HepG2 (cell line): ENCODE measurements at regions not wholly inside any gene's neighbourhood (a gene's known extent, or its start where the extent isn't known, plus 50 kb on each side); places are given as distances from the start of the nearest gene placed in this dataset.

ENCODE experiments used
- ATAC-seq: fragments of 200-7000 bp; cut with Tn5 transposase; 3 replicates; pipeline ENCODE4 v1.9.1; 2020; ENCODE audit warnings: mild to moderate bottlenecking, moderate library complexity
- BruUV-seq: library from RNA; stranded (reverse); fragments of 400-500 nt; replicated peaks from 2 replicates; lab custom pipeline; 2021; lab: Mats Ljungman, UMichigan
- CTCF ChIA-PET: fragments of 300-600 bp; formaldehyde crosslinking; extraction: SDS; loops from one replicate; lab custom pipeline; 2021; ENCODE audit warnings: low total read pairs, inconsistent platforms, low intra/inter-chr PET ratio; lab: Yijun Ruan, JAX
- POLR2A ChIA-PET: fragments of 350-600 bp; sonication (Branson Sonifier 250); formaldehyde crosslinking; loops from one replicate; lab custom pipeline; 2020; ENCODE audit warnings: antibody characterized with exemption, inconsistent platforms; lab: Yijun Ruan, JAX
- DNase-seq: peaks from one replicate; pipeline ENCODE4 v3.0.0-alpha.2; 2015; ENCODE audit warnings: low spot score
- FAIRE-seq: peaks from 3 replicates; lab custom pipeline; 2011; peaks lifted over from hg19 to GRCh38; lab: Jason Lieb, UNC
- H2AFZ ChIP-seq: one replicate; pipeline ENCODE4 v1.6.1; 2011; ENCODE audit warnings: low read length, inconsistent platforms
- H3K27ac ChIP-seq: fragments of 300-600 bp; 3 replicates; pipeline ENCODE4 v1.8.0; 2011; ENCODE audit warnings: mixed run types, mild to moderate bottlenecking, mixed read lengths, low read length, inconsistent platforms; ENCODE audit not compliant: insufficient read depth; ENCODE audit errors: extremely low read length
- H3K27me3 ChIP-seq, 2 experiments: fragments of 200-600 bp in 1 of 2; 2 replicates in 1 of 2; 3 replicates in 1 of 2; pipeline versions ENCODE4 v1.6.0 to v1.8.0; 2011; ENCODE audit warnings: low read length in 2 of 2, mild to moderate bottlenecking in 2 of 2, moderate library complexity in 2 of 2, inconsistent platforms in 1 of 2; ENCODE audit not compliant: insufficient read depth in 2 of 2, control insufficient read depth in 1 of 2
- H3K36me3 ChIP-seq, 2 experiments: fragments of 200-600 bp in 1 of 2; replicated peaks in 1 of 2; 2 replicates in 1 of 2; 3 replicates in 1 of 2; pipeline versions ENCODE4 v1.5.1 to v1.8.0; 2011; ENCODE audit warnings: low read length in 2 of 2, inconsistent platforms in 1 of 2; ENCODE audit not compliant: insufficient read depth in 2 of 2, control insufficient read depth in 1 of 2
- H3K4me1 ChIP-seq: 2 replicates; pipeline ENCODE4 v1.5.1; 2012; ENCODE audit warnings: low read length, inconsistent platforms; ENCODE audit not compliant: insufficient read depth
- H3K4me2 ChIP-seq: 2 replicates; pipeline ENCODE4 v1.6.0; 2011; ENCODE audit warnings: low read depth, low read length, inconsistent platforms
- H3K4me3 ChIP-seq, 3 experiments: fragments of 200-600 bp in 1 of 3; sonication (generic), shearing (Covaris generic) in 1 of 3; replicated peaks in 1 of 3; 2 replicates each; pipeline ENCODE4 v1.5.1; 2011 to 2016; ENCODE audit warnings: low read length in 3 of 3, inconsistent platforms in 2 of 3, low read depth in 2 of 3, mild to moderate bottlenecking in 2 of 3, control low read depth in 1 of 3, mixed read lengths in 1 of 3; ENCODE audit not compliant: insufficient read depth in 1 of 3
- H3K79me2 ChIP-seq: one replicate; pipeline ENCODE4 v1.6.1; 2011; ENCODE audit warnings: low read length, inconsistent platforms; ENCODE audit not compliant: insufficient read depth
- H3K9ac ChIP-seq: 2 replicates; pipeline ENCODE4 v1.6.0; 2011; ENCODE audit warnings: mild to moderate bottlenecking, low read depth, low read length, inconsistent platforms; ENCODE audit not compliant: insufficient read depth
- H3K9me3 ChIP-seq: 2 replicates; pipeline ENCODE4 v1.5.1; 2012; ENCODE audit warnings: mild to moderate bottlenecking, low read length
- H4K20me1 ChIP-seq: 2 replicates; pipeline ENCODE4 v1.6.0; 2011; ENCODE audit warnings: inconsistent platforms, mild to moderate bottlenecking, low read length, moderate library complexity; ENCODE audit not compliant: insufficient read depth
- AGO1 ChIP-seq: fragments of 200-400 bp; formaldehyde crosslinking; IDR thresholded peaks from 2 replicates; pipeline ENCODE4 v1.6.1; 2017; ENCODE audit warnings: mild to moderate bottlenecking, low read depth, low read length, moderate library complexity; ENCODE audit not compliant: poor library complexity, severe bottlenecking
- AHDC1 ChIP-seq: sonication (generic); formaldehyde crosslinking; IDR thresholded peaks from 2 replicates; pipeline ENCODE4 v1.5.1; 2020; ENCODE audit warnings: mild to moderate bottlenecking, missing genetic modification reagents, borderline replicate concordance
- CREB1 ChIP-seq, 2 experiments: fragments of 450-650 bp in 1 of 2; IDR thresholded peaks; 2 replicates each; pipeline ENCODE4 v1.6.1; 2016 to 2017; ENCODE audit warnings: control low read depth in 1 of 2, mild to moderate bottlenecking in 1 of 2, missing compliant biosample characterization in 1 of 2, missing genetic modification characterization in 1 of 2
- HMG20B ChIP-seq: conservative IDR thresholded peaks from 2 replicates; pipeline ENCODE4 v1.6.1; 2016; ENCODE audit warnings: missing genetic modification reagents, missing compliant biosample characterization
- KLF15 ChIP-seq: sonication (generic); formaldehyde crosslinking; IDR thresholded peaks from 2 replicates; pipeline ENCODE4 v1.8.1; 2023; ENCODE audit warnings: borderline replicate concordance, mild to moderate bottlenecking, inconsistent platforms, missing genetic modification reagents, mixed read lengths
- PTBP1 ChIP-seq: fragments of 200-400 bp; formaldehyde crosslinking; IDR thresholded peaks from 2 replicates; pipeline ENCODE4 v1.6.1; 2018; ENCODE audit warnings: low read length, low read depth; ENCODE audit not compliant: poor library complexity, severe bottlenecking
- TEAD3 ChIP-seq: optimal IDR thresholded peaks from 2 replicates; pipeline ENCODE3; 2016; ENCODE audit warnings: borderline replicate concordance
- TEF ChIP-seq: sonication (generic); formaldehyde crosslinking; IDR thresholded peaks from 2 replicates; pipeline ENCODE4 v1.5.0; 2020; ENCODE audit warnings: missing genetic modification reagents
- ZBTB8A ChIP-seq: sonication (generic); formaldehyde crosslinking; IDR thresholded peaks from 2 replicates; pipeline ENCODE4 v1.4.0; 2020; ENCODE audit warnings: mild to moderate bottlenecking, low read depth, missing genetic modification reagents, borderline replicate concordance
- ZNF264 ChIP-seq: sonication (generic); formaldehyde crosslinking; IDR thresholded peaks from 2 replicates; pipeline ENCODE4 v1.4.0; 2020; ENCODE audit warnings: missing genetic modification reagents
- WGBS: methylation state at CpG from one replicate; pipeline ENCODE4 v1.1.6; 2017; ENCODE audit warnings: low lambda C conversion rate; 5-methylcytosine and 5-hydroxymethylcytosine counted together
- in situ Hi-C: cut with HindIII; loops from 2 replicates; pipeline ENCODE4 v1.10.0; 2017; ENCODE audit warnings: low pct_unique_long_range_greater_than_20kb; ENCODE audit not compliant: extremely low pct_ligation_motif_present
- intact Hi-C: fragments of 100-400 bp; cut with micrococcal nuclease; formaldehyde crosslinking; loops from one replicate; pipeline ENCODE4 v1.10.0; 2022; ENCODE audit not compliant: unreplicated experiment

GRCh38 chr4:183576701-183577404 lies 72.0 kb downstream of the ING2 start:
- Histone ChIP-seq H3K9ac (no peak overlapping the region), H4K20me1 (no peaks in the 10 kb centered on the region), H3K4me3 (no peak overlapping the region), H2AFZ (no peak overlapping the region), H3K36me3 (no peaks in the 10 kb centered on the region), H3K4me1 (no peaks in the 10 kb centered on the region), H3K9me3 (no peaks in the 10 kb centered on the region), H3K27ac (no peak overlapping the region), H3K27me3 (0 out of 5 replicates have a peak, but pooled peaks cover 0 to 3% of the 10 kb centered on the region in 2 experiments), H3K79me2 (no peaks in the 10 kb centered on the region), H3K4me2 (no peak overlapping the region)
- TF ChIP-seq ZNF264 (CRISPR knock-in tag) (no peak), PTBP1 (no peak), AGO1 (no peak), CREB1 (IDR thresholded peaks at IDR 0.05) (peak; percentile 38; the same call in 1 of the 2 replicates), CREB1 (CRISPR knock-in tag; IDR thresholded peaks at IDR 0.05) (no peak)
- DNase-seq (no peak), ATAC-seq (no peak), FAIRE-seq (no peak)
- ChIA-PET POLR2A (no interaction called here), CTCF (no interaction called here)
- no TSS peak for BruUV-seq
- in situ Hi-C loops (no loop called here), intact Hi-C loops (no loop called here)
- WGBS = 51% methylated on average over 6 of the region's 6 CpGs

GRCh38 chr4:183580370-183580769 lies 75.5 kb downstream of the ING2 start:
- BruUV-seq = no TSS peak
- no peaks in the 10 kb centered on the region for H3K79me2 ChIP-seq
- no peaks in the 10 kb centered on the region for H3K27me3 ChIP-seq
- TF ChIP-seq ZBTB8A (CRISPR knock-in tag) (no peak), HMG20B (CRISPR knock-in tag) (no peak), KLF15 (CRISPR knock-in tag) (no peak), TEAD3 (no peak), TEF (CRISPR knock-in tag) (no peak), AHDC1 (CRISPR knock-in tag) (no peak)
- DNase-seq = no peak
- H3K9ac ChIP-seq = no peak overlapping the region
- in situ Hi-C loops (no loop called here), intact Hi-C loops (no loop called here)
- no peaks in the 10 kb centered on the region for H3K36me3 ChIP-seq
- FAIRE-seq = no peak
- WGBS = 10% methylated on average over 3 of the region's 3 CpGs
- no peak for ATAC-seq
- no peaks in the 10 kb centered on the region for H3K4me1 ChIP-seq
- no peak overlapping the region for H3K27ac ChIP-seq
- no peak overlapping the region for H3K4me3 ChIP-seq
- no peaks in the 10 kb centered on the region for H3K9me3 ChIP-seq
- ChIA-PET POLR2A (no interaction called here), CTCF (no interaction called here)
- no peak overlapping the region for H3K4me2 ChIP-seq
- H2AFZ ChIP-seq = no peak overlapping the region
- no peaks in the 10 kb centered on the region for H4K20me1 ChIP-seq
